GM23248 (cell line): ENCODE measurements at regions not wholly inside any gene's neighbourhood (a gene's known extent, or its start where the extent isn't known, plus 50 kb on each side); places are given as distances from the start of the nearest gene placed in this dataset.

Experiments used
- DNase-seq: peaks from one replicate; pipeline ENCODE4 v3.0.0-alpha.2; 2015
- H2AFZ ChIP-seq: fragments of 200-600 bp; sonication (generic); 2 replicates; pipeline ENCODE4 v1.6.1; 2016; ENCODE audit warnings: antibody characterized with exemption
- H3F3A ChIP-seq: fragments of 200-600 bp; sonication (generic); 2 replicates; pipeline ENCODE4 v1.6.1; 2016; ENCODE audit warnings: mild to moderate bottlenecking, antibody characterized with exemption, mixed run types; ENCODE audit not compliant: insufficient read depth
- H3K27ac ChIP-seq: fragments of 200-600 bp; sonication (generic); 2 replicates; pipeline ENCODE4 v1.5.1; 2016; ENCODE audit warnings: mild to moderate bottlenecking
- H3K27me3 ChIP-seq: fragments of 200-600 bp; sonication (generic); replicated peaks from 2 replicates; pipeline ENCODE4 v1.6.1; 2016; ENCODE audit warnings: mild to moderate bottlenecking; ENCODE audit not compliant: insufficient read depth
- H3K36me3 ChIP-seq: fragments of 200-600 bp; sonication (generic); 2 replicates; pipeline ENCODE4 v1.6.1; 2016; ENCODE audit warnings: low read depth, mild to moderate bottlenecking
- H3K4me1 ChIP-seq: fragments of 200-600 bp; sonication (generic); 2 replicates; pipeline ENCODE4 v1.6.1; 2016; ENCODE audit warnings: mild to moderate bottlenecking; ENCODE audit not compliant: insufficient read depth
- H3K4me2 ChIP-seq: fragments of 200-600 bp; sonication (generic); one replicate; pipeline ENCODE4 v1.6.1; 2016; ENCODE audit warnings: mild to moderate bottlenecking; ENCODE audit not compliant: unreplicated experiment
- H3K4me3 ChIP-seq: fragments of 200-600 bp; sonication (generic); 2 replicates; pipeline ENCODE4 v1.5.1; 2016; ENCODE audit warnings: mild to moderate bottlenecking
- H3K79me2 ChIP-seq: fragments of 200-600 bp; sonication (generic); 2 replicates; pipeline ENCODE4 v1.6.1; 2016; ENCODE audit warnings: mild to moderate bottlenecking; ENCODE audit not compliant: insufficient read depth
- H3K9ac ChIP-seq: fragments of 200-600 bp; sonication (generic); 2 replicates; pipeline ENCODE4 v1.6.1; 2016; ENCODE audit warnings: mild to moderate bottlenecking
- H3K9me2 ChIP-seq: fragments of 200-600 bp; sonication (generic); 2 replicates; pipeline ENCODE4 v1.6.1; 2016; ENCODE audit warnings: mixed run types, mild to moderate bottlenecking, moderate library complexity; ENCODE audit not compliant: insufficient read depth
- H3K9me3 ChIP-seq: fragments of 200-600 bp; sonication (generic); one replicate; pipeline ENCODE4 v1.6.1; 2017; ENCODE audit warnings: low read depth
- H4K20me1 ChIP-seq: fragments of 200-600 bp; sonication (generic); 2 replicates; pipeline ENCODE4 v1.6.0; 2016; ENCODE audit not compliant: insufficient read depth
- EZH2 ChIP-seq: fragments of 200-600 bp; sonication (generic); IDR thresholded peaks from 2 replicates; pipeline ENCODE4 v1.6.1; 2018; ENCODE audit warnings: antibody characterized with exemption, mild to moderate bottlenecking; ENCODE audit not compliant: insufficient read depth, poor library complexity, severe bottlenecking
- EZH2phosphoT487 ChIP-seq: fragments of 200-600 bp; sonication (generic); IDR thresholded peaks from 2 replicates; pipeline ENCODE4 v1.6.1; 2018; ENCODE audit warnings: antibody characterized with exemption, moderate library complexity, mild to moderate bottlenecking, low read depth; ENCODE audit not compliant: insufficient read depth
- WGBS, 2 experiments: methylation state at CpG; one replicate each; pipeline ENCODE4 v1.1.6; 2015 to 2017; ENCODE audit warnings: low lambda C conversion rate in 2 of 2, low coverage in 1 of 2; ENCODE audit errors: missing lambda C conversion rate in 2 of 2; 5-methylcytosine and 5-hydroxymethylcytosine counted together
- in situ Hi-C: fragments of 300-500 bp; cut with MboI; formaldehyde crosslinking; loops from 2 replicates; pipeline ENCODE4 v1.15.0; 2020

GRCh38 chr9:3127564-3127963 is 283.7 kb upstream of the PUM3 start:
- no peak for DNase-seq
- Histone ChIP-seq H2AFZ (no peak overlapping the region), H3K9ac (no peak overlapping the region), H3K27me3 (peaks cover 6% of the 10 kb centered on the region; the same call in 1 of the 2 replicates), H3K9me2 (no peaks in the 10 kb centered on the region), H3K4me1 (no peaks in the 10 kb centered on the region), H3K79me2 (no peaks in the 10 kb centered on the region), H3F3A (no peaks in the 10 kb centered on the region), H3K27ac (no peak overlapping the region), H4K20me1 (no peaks in the 10 kb centered on the region), H3K9me3 (no peaks in the 10 kb centered on the region), H3K36me3 (no peaks in the 10 kb centered on the region), H3K4me2 (no peak overlapping the region), H3K4me3 (no peak overlapping the region)
- in situ Hi-C loops: no loop called here
- TF ChIP-seq EZH2: no peak
- TF ChIP-seq EZH2phosphoT487: no peak
- WGBS, 2 experiments: 49 to 61% methylated on average over 1 of the region's 1 CpG

- Histone ChIP-seq H3K4me1 (no peaks in the 10 kb centered on the region), H3K4me2 (no peak overlapping the region), H3K9ac (no peak overlapping the region), H4K20me1 (no peaks in the 10 kb centered on the region), H3K4me3 (no peak overlapping the region), H3K79me2 (no peaks in the 10 kb centered on the region), H3K36me3 (no peaks in the 10 kb centered on the region), H3K27me3 (peaks cover 6% of the 10 kb centered on the region; the same call in 1 of the 2 replicates), H2AFZ (no peak overlapping the region), H3K9me3 (no peaks in the 10 kb centered on the region), H3K9me2 (no peaks in the 10 kb centered on the region), H3F3A (no peaks in the 10 kb centered on the region), H3K27ac (no peak overlapping the region)
- TF ChIP-seq EZH2: no peak
- TF ChIP-seq EZH2phosphoT487: no peak
- in situ Hi-C loops: no loop called here
- 8 to 12% methylated on average over 6 of the region's 6 CpGs for WGBS, 2 experiments
- DNase-seq: peak; percentile 2
Observed at GRCh38 chr9:3125602-3126405, 281.9 kb upstream of the PUM3 start.

GRCh38 chr9:3124001-3124400 is 280.1 kb upstream of the PUM3 start:
- no peaks in the 10 kb centered on the region for H3K79me2 ChIP-seq
- no peaks in the 10 kb centered on the region for H3K9me2 ChIP-seq
- H3F3A ChIP-seq: no peaks in the 10 kb centered on the region
- H4K20me1 ChIP-seq: no peaks in the 10 kb centered on the region
- 0 out of 2 replicates have a peak, but pooled peaks cover 6% of the 10 kb centered on the region for H3K27me3 ChIP-seq
- no peak overlapping the region for H3K4me2 ChIP-seq
- no peak for DNase-seq
- H2AFZ ChIP-seq: no peak overlapping the region
- no peak overlapping the region for H3K4me3 ChIP-seq
- TF ChIP-seq EZH2 (no peak), EZH2phosphoT487 (no peak)
- no peak overlapping the region for H3K27ac ChIP-seq
- no peaks in the 10 kb centered on the region for H3K4me1 ChIP-seq
- H3K9me3 ChIP-seq: no peaks in the 10 kb centered on the region
- H3K36me3 ChIP-seq: no peaks in the 10 kb centered on the region
- WGBS, 2 experiments: 0% methylated on average over 2 of the region's 2 CpGs
- in situ Hi-C loops: no loop called here
- no peak overlapping the region for H3K9ac ChIP-seq

GRCh38 chr9:3118081-3118480 is 274.2 kb upstream of the PUM3 start:
- Histone ChIP-seq H3K79me2 (no peaks in the 10 kb centered on the region), H3K36me3 (no peaks in the 10 kb centered on the region), H4K20me1 (no peaks in the 10 kb centered on the region), H3K4me1 (no peaks in the 10 kb centered on the region), H3F3A (no peaks in the 10 kb centered on the region), H3K9me3 (peaks cover 10% of the 10 kb centered on the region), H3K9ac (no peak overlapping the region), H3K27me3 (no peaks in the 10 kb centered on the region), H3K9me2 (peaks cover 4% of the 10 kb centered on the region; the same call in 1 of the 2 replicates), H3K4me2 (no peak overlapping the region), H2AFZ (no peak overlapping the region), H3K27ac (no peak overlapping the region), H3K4me3 (no peak overlapping the region)
- in situ Hi-C loops: no loop called here
- TF ChIP-seq EZH2: no peak
- no peak for TF ChIP-seq EZH2phosphoT487
- no peak for DNase-seq
